NCI-H510A (cell line): ENCODE measurements at regions not wholly inside any gene's neighbourhood (a gene's known extent, or its start where the extent isn't known, plus 50 kb on each side); places are given as distances from the start of the nearest gene placed in this dataset.
"Not testable (repeated sequence)": the region's sequence is repeated elsewhere in the genome, so short reads cannot be mapped to it uniquely, and the experiment has no call there.

Experiments used
- DNase-seq: peaks from one replicate; lab custom pipeline; 2025; lab: John Stamatoyannopoulos, UW

DNA sequence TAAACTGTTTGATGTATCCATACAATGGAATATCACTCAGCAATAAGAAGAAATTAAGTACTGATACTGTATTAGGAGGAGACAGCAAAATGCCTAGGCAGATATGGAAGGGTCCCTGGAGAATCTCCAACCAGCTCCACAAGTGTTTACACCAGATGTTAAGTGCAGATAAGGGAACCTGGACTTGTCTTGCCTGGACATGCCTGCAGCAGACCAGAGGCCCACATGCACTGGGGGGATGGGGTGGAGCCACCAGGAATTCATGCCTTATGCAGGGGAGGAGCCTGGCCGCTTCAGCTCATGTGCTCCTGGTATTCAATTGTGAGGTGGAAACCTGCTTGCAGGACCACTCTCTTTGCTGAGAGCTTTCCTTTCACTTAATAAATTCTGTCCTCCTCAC is 287.6 kb downstream of the LIPI start:
- DNase-seq: not testable (repeated sequence)

DNA sequence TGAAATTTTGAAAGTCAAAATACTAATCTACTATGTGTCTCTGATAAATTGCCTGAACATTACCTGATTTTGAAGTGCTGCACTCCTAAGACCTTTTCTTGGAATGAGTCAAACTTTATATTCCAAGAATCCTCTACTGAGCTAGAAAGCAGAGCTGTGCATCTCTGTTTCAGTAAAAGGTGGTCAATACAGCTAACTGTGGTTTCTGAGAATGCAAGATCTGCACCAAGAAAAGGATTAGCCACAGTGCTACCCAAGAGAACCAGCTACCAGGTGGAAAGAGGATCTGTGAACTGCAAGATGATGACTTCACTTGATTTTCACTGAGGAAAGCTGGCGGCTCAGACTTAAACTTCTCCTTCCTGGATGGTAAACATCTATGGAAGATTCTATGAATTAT is 289.3 kb downstream of the LIPI start:
- DNase-seq: not testable (repeated sequence)

DNA sequence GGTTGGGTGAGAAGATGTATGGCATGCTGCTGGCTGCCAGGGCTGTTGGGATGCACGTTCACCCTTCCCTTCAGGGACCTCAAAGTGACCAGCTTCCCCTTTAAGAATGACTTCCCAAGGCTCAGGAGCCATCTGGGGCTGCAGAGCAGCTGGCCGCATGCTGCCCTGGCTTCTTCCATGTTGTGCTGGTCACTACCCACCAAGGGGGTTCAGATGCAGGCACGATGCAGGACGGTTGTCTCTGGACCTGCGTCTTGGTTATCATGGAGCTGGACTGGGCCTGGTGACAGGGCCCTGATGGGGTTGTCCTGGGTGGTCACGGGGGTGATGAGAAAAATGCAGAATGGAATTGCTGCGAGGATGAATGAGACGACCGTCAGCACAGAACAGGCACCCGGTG is 297.8 kb downstream of the POTED start:
- not testable (repeated sequence) for DNase-seq

DNA sequence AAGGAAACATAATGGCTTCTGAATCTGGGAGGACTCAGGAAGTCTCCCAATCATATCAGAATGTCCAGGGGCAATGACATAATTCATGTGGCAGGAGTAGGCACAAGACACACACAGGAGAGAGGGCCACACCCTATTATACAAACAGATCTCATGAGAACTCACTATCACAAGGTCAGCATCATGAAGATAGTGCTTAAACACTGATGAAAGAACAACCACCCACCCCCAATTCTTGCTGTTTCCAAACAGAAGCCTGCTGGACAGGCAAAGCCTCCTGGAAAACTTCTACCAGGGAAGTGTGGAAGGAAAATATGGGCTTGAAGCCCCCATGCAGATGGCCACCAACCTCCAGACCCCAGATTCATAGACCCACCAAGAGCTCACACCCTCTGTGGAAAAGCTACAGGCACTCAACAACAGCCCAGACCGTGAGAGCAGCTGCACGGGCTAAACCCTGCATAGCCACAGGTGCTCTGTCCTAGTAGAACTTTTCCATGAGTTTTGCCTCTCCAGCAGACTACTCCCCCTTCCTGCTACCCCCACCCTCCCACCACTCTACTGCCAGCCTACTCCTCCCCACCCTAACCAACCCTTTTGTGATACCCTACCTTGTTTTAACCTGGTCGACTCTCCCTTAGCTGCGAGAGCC is 287.1 kb downstream of the POTED start:
- not testable (repeated sequence) for DNase-seq

DNA sequence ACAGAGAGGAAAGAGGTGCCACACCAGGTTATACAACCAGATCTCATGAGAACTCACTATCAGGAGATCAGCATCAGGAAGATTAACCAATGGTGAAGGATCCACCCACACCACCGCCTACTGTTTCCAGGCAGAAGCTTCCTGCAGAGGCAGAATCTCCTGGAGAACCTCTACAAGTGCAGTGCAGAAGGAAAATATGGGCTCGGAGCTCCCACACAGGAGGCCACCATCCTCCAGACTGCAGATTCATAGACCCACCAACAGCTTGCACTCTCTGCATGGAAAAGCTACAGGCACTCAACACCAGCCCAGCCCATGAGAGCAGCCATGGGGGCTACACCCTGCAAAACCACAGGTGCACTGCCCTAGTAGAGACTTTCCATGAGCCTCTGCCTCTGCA is 284.0 kb downstream of the POTED start:
- not testable (repeated sequence) for DNase-seq

DNA sequence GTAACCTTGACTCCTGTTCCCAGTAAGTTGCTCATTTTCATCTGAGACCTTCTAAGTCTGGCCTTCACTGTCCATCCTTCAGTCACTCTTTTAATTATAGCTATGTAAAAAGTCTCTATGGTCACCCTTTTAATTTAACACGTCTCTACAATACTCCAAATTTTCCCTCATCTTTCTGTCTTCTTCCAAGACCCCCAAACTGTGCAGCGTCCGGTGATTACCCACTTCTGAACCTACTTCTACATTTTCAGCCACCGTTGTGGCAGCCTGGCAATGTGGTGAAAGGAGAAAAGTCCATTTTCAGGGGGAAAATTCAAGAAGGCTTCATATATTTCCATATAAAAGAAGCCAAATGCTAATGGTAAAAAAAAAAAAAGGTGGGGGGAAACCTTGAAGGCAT is 283.4 kb downstream of the POTED start:
- not testable (repeated sequence) for DNase-seq

DNA sequence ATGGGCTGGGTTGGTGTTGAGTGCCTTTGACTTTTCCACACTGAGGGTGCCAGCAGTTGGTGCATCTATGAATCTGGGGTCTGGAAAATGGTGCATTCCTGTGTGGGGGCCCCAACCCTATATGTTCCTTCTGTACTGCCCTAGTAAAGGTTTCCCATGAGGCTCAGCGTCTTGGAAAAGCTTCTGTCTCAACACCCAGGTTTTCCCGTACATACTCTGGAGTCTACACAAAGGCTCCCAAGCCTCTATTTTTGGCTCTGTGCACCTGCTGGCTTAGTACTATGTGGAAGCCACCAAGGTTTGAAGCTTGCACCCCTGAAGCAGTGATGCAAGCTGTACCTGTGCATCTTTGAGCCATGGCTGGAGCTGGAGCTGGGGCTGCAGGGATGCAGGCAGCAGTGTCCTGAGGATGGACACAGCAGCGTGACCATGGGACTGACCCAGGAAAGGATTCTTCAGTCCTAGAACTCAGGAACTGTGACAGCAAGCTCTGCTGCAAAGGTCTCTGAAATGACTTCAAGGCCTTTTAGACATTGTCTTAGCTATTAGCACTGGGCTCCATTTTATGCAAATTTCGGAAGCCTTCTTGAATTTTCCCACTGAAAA is 282.7 kb downstream of the POTED start:
- not testable (repeated sequence) for DNase-seq

DNA sequence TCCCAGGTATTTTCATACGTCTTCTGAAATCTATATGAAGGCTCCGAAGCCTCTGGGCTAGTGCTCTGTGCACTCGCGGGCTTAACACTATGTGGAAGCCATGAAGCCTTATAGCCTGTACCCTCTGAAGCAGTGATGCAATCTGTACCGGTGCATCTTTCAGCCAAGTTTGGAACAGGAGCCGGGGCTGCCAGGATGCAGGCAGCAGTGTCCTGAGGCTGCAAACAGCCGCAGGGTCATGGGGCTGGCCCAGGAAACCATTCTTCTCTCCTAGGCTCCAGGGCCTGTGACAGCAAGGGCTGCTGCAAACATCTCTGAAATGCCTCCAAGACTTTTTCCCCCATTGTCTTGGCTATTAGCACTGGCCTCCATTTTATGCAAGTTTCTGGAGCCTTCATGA is 279.6 kb downstream of the POTED start:
- DNase-seq: not testable (repeated sequence)

DNA sequence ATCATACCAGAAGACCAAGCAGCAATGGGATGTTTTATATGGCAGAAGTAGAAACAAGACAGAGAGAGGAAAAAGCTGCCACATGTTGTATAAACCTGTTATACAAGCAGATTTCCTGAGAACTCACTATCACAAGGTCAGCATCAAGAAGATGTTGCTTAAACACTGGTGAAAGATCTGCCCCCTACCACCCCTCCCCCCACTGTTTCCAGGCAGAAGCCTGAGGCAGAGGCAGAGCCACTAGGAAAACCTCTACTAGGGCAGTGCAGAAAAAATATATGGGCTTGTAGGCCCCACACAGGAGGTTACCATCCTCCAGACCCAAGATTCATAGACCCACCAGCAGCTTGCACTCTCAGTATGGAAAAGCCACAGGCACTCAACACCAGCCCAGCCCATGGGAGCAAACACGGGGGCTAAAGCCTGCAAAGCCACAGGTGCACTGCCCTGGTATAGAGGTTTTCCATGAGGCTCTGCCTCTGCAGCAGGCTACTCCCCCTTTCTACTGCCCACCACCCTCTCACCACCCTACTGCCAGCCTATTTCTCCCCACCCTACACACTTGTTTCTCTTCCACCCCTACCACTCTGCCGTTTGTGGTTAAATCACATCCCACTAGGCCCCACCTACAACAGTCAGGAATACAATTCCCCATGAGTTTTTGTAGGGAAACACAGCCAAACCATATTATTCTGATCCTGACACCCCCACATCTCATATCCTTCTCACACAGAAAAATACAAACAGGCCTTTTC is 274.2 kb downstream of the POTED start:
- not testable (repeated sequence) for DNase-seq

DNA sequence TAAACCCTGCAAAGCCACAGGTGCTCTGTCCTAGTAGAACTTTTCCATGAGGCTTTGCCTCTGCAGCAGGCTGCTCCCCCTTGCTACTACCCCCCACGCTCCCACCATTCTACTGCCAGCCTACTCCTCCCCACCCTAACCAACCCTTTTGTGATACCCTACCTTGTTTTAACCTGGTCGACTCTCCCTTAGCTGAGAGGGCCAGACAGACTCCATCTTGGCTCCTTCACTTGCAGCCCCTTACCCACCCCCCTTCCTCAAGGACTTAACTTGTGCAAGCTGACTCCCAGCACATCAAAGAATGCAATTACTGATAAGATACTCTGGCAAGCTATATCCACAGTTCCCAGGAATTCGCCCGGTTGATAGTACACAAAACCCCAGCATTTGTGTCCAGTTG is 267.9 kb downstream of the POTED start:
- not testable (repeated sequence) for DNase-seq

DNA sequence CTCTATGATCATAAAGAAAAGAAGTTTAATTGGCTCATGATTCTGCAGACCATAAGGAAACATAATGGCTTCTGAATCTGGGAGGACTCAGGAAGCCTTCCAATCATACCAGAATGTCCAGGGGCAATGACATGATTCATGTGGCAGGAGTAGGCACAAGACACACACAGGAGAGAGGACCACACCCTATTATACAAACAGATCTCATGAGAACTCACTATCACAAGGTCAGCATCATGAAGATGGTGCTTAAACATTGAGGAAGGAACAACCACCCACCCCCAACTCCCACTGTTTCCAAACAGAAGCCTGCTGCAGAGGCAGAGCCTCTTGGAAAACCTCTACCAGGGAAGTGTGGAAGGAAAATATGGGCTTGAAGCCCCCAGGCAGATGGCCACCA is 267.4 kb downstream of the POTED start:
- not testable (repeated sequence) for DNase-seq

DNA sequence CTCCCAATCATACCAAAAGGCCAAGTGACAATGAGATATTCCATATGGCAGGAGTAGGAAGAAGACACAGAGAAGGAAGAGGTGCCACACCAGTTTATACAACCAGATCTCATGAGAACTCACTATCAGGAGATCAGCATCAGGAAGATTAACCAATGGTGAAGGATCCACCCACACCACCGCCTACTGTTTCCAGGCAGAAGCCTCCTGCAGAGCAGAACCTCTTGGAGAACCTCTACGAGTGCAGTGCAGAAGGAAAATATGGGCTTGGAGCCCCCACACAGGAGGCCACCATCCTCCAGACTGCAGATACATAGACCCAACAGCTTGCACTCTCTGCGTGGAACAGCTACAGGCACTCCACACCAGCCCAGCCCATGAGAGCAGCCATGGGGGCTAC is 264.4 kb downstream of the POTED start:
- not testable (repeated sequence) for DNase-seq

DNA sequence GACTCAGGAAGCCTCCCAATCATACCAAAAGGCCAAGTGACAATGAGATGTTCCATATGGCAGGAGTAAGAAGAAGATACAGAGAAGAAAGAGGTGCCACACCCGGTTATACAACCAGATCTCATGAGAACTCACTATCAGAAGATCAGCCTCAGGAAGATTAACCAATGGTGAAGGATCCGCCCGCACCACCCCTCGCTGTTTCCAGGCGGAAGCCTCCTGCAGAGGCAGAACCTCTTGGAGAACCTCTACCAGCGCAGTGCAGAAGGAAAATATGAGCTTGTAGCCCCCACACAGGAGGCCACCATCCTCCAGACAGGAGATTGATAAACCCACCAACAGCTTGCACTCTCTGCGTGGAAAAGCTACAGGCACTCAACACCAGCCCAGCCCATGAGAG is 245.1 kb downstream of the POTED start:
- no peak for DNase-seq

DNA sequence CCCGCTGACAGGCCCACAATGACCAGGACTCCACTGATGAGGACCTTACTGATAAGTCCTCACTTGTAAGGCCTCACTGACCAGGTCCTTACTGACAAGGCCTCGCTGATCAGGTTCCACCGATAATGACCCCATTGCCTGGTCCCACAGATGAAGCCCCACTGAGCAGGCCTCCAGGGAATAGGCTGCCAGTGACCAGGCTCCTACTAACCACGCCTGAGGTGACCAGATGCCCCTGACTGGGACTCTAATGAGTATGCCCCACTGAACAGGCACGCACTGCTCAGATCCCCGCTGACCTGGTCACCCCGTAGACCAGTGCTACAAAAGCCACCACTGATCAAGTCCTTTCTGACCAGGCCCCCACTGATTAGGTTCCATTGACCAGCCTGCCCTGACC is 241.2 kb downstream of the POTED start:
- DNase-seq: not testable (repeated sequence)

DNA sequence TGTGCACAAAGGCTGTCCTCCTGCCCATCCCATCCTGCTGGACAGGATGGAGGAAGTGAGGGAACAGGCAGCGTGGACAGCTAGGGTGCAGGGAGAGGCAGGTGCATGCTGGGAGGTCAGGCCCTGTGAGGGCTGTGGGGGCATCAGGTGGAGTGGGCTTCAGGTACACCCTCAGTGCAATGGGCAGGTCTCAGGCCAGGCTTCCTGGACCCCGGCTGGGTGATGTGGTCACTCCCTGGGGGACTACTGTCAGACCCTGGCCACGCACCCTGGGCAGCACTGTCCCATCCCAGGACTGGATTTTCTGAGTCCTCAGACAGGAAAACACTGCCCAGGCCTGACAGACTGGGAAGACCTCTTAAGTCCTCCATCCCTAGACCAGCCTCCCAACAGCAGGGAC is 239.9 kb downstream of the POTED start:
- not testable (repeated sequence) for DNase-seq

DNA sequence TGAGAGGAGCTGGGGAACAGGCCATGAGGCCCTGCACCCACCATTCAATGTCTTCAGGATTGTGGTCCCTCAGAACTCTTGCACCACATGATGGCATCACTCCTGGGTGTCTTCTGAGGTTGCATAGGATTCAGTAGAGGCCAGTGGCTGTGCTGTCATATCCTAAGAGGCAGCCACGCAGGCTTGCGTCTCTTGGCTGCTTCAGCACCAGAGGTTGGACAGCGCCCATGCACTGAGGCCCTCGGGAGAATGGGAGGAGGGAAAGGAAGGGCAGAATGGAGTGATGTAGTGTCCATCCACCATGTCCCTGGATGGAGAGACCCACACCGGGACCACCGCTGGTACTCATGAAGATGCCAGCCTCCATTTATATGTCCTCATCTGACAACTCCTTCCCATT is 237.1 kb downstream of the POTED start:
- not testable (repeated sequence) for DNase-seq

DNA sequence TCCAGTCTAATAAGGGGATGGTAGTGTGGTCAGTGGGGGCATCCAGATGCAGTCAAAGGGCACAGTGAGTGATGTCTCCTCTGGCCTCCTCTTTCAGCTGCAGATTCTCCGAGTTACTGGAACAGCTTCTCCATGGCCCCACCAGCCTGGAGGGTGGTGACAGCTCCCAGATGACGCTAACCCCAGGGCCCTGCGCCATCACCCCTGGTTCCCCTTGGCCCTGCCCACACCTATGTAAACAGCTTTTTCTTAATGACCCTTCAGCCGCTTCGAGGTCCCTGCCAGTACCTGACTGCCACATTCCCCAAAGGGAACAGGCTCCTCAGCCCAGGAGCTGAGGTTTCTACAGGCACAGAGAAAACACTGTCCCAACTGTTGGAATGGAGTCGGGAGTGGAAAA is 235.0 kb downstream of the POTED start:
- not testable (repeated sequence) for DNase-seq

DNA sequence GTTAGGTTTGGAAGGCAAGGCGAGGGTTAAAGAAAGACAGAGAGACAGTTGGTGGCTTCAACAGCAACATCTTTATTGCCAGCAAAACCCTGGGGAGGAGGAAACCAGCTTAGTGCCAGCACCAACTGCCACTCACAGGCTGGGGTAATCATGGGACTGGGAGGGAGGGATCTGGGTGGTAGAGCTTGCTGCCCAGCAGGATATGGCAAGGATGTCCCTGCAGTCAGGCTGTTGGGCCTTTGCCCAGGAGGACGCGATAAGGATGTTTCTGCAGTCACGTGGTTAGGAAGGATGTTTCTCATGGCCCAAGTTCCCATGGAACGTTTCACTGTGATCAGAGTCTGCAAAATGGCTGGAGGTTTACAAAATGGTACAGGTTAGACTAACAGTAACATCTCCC is 233.5 kb downstream of the POTED start:
- not testable (repeated sequence) for DNase-seq

DNA sequence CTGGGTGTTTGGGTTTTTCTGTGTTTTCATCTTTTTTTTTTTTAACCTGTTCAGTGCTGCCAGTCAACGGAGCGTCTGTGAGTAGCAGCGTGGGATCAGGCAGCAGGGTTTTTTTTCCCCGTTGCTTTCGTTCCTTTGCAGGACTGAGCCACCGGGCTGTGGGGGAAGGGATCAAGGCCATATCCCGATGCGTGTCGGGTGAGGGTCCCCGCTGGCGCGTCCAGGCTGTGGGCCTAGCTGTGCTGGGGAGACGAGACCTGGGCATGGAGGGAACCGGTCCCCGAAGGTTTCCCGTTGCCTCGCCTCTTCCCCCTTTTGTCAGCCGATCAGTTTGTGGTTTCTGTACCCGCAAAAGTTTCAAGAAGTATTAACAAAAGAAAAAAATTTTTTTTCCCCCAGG is 218.1 kb downstream of the POTED start:
- not testable (repeated sequence) for DNase-seq

DNA sequence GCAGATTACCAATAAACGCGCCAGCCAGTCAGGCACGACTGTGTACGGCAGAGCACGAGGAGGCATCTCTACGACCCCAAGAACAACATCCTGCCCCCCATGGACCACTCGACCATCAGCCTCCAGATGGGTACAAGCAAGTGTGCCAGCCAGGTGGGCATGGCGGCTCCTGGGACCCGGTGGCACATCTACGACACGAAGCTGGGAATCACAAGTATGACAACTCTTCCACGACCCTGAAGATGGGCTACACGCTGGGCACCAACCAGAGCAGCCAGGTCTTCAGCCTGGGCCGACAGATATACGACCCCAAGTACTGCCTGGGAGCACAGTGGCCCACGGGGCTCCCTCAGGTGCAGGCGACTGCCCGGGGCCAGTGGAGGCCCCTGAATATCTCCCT is 217.6 kb downstream of the POTED start:
- no peak for DNase-seq

DNA sequence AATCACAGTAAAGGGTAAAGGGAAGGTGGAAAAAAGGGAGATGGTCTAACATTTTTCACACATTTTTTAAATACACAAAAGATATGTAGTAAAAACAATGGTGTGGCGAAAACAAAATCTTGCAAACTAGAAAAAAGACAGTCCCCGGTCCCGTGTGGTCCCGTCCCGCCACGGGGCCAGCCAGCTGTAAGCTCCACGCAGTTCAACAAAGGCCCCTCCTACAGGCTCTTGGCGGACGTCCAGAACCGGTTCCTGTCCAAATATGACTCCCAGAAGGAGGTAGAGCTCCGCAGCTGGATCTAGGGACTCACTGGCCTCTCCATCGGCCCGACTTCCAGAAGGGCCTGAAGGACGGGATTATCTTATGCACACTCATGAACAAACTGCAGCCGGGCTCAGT is 216.9 kb downstream of the POTED start:
- not testable (repeated sequence) for DNase-seq

DNA sequence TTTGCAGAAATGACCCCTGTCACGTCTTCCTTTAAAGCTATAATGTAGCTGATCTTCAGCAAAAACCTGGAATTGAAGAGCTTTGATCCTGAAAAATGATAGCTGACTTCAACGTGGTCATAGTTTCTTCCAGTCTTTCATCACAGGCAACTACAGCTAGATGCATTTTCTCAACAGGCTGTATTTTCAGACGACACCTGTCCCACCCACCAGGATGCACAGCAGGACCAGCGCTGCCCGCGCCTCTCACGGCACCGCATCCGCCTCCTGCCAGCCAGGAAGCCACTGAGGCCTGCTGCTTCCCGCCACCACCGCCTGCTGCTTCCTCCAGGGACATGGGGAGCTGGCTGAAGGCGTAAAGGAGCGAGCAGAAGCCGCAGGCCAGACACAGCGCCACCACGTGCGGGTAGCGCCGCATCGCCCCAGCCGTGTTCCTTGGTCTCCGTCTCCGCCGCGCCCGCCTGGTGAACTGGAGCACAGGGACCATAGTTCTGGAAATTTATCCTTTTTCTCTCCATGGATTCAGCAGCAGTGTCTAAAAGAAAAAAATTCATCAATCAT is 215.7 kb downstream of the POTED start:
- DNase-seq: not testable (repeated sequence)

DNA sequence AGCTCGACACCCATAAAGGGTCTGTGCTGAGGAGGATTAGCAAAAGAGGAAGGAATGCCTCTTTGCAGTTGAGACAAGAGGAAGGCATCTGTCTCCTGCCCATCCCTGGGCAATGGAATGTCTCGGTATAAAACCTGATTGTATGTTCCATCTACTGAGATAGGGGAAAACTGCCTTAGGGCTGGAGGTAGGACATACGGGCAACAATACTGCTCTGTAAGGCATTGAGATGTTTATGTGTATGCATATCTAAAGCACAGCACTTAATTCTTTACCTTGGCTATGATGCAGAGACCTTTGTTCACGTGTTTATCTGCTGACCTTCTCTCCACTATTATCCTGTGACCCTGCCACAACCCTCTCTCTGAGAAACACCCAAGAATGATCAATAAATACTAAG is 210.7 kb downstream of the POTED start:
- not testable (repeated sequence) for DNase-seq
